Liver (tissue), 7 donors: ENCODE measurements at regions not wholly inside any gene's neighbourhood (a gene's known extent, or its start where the extent isn't known, plus 50 kb on each side); places are given as distances from the start of the nearest gene placed in this dataset.

Experiments used
- DNase-seq: peaks from one replicate; pipeline ENCODE4 v3.0.0-alpha.2; 2017; ENCODE audit warnings: low spot score
- H3K27ac ChIP-seq, 2 donors: one replicate each; pipeline ENCODE4 v1.7.0; 2013; ENCODE audit warnings: inconsistent platforms in 2 of 2, low read length in 2 of 2, control low read depth in 1 of 2, low read depth in 1 of 2, mild to moderate bottlenecking in 1 of 2
- H3K27me3 ChIP-seq, 4 donors: one replicate each; pipeline versions ENCODE4 v1.6.1 to v1.7.0; 2013; ENCODE audit warnings: low read length in 3 of 4, inconsistent platforms in 1 of 4, mild to moderate bottlenecking in 1 of 4, moderate library complexity in 1 of 4; ENCODE audit not compliant: control insufficient read depth in 4 of 4, insufficient read depth in 4 of 4
- H3K36me3 ChIP-seq, 4 donors: one replicate each; pipeline versions ENCODE4 v1.6.1 to v1.7.0; 2013; ENCODE audit warnings: low read length in 3 of 4, mild to moderate bottlenecking in 3 of 4, low read depth in 1 of 4, moderate library complexity in 1 of 4; ENCODE audit not compliant: control insufficient read depth in 4 of 4, insufficient read depth in 3 of 4
- H3K4me1 ChIP-seq, 4 donors: one replicate each; pipeline versions ENCODE4 v1.6.1 to v1.7.0; 2013; ENCODE audit warnings: low read length in 3 of 4, mild to moderate bottlenecking in 3 of 4, moderate library complexity in 1 of 4; ENCODE audit not compliant: control insufficient read depth in 4 of 4, insufficient read depth in 4 of 4
- H3K4me3 ChIP-seq, 3 donors: one replicate each; pipeline versions ENCODE4 v1.6.1 to v1.7.0; 2013; ENCODE audit warnings: low read length in 3 of 3, control low read depth in 1 of 3, low read depth in 1 of 3, mild to moderate bottlenecking in 1 of 3
- H3K9ac ChIP-seq, 2 donors: one replicate each; pipeline ENCODE4 v1.7.0; 2013; ENCODE audit warnings: low read length in 2 of 2, mild to moderate bottlenecking in 2 of 2, moderate library complexity in 2 of 2, control low read depth in 1 of 2, low read depth in 1 of 2
- H3K9me3 ChIP-seq, 4 donors: one replicate each; pipeline versions ENCODE4 v1.6.1 to v1.7.0; 2013; ENCODE audit warnings: low read length in 3 of 4; ENCODE audit not compliant: control insufficient read depth in 4 of 4
- ATF3 ChIP-seq: IDR thresholded peaks from 2 replicates; pipeline ENCODE4 v1.6.1; 2016; ENCODE audit warnings: antibody characterized with exemption
- EGR1 ChIP-seq, 2 donors: IDR thresholded peaks; 2 replicates each; pipeline ENCODE4 v1.6.1; 2016 to 2018; ENCODE audit warnings: antibody characterized with exemption in 2 of 2, low read depth in 2 of 2
- FOXA1 ChIP-seq: IDR thresholded peaks from 2 replicates; pipeline ENCODE4 v1.6.1; 2016; ENCODE audit warnings: antibody characterized with exemption
- FOXA2 ChIP-seq: IDR thresholded peaks from 2 replicates; pipeline ENCODE4 v1.6.1; 2016; ENCODE audit warnings: antibody characterized with exemption
- GABPA ChIP-seq, 2 donors: IDR thresholded peaks in 1 of 2; conservative IDR thresholded peaks in 1 of 2; 2 replicates each; pipeline ENCODE4 v1.6.1; 2016; ENCODE audit warnings: antibody characterized with exemption in 2 of 2, mild to moderate bottlenecking in 1 of 2, moderate library complexity in 1 of 2
- HNF4A ChIP-seq, 2 donors: conservative IDR thresholded peaks; 2 replicates each; pipeline ENCODE4 v1.6.1; 2016; ENCODE audit warnings: antibody characterized with exemption in 2 of 2, mild to moderate bottlenecking in 2 of 2
- HNF4G ChIP-seq: IDR thresholded peaks from 2 replicates; pipeline ENCODE4 v1.6.1; 2016; ENCODE audit warnings: antibody characterized with exemption
- JUND ChIP-seq, 2 donors: IDR thresholded peaks; 2 replicates each; pipeline ENCODE4 v1.6.1; 2016; ENCODE audit warnings: antibody characterized with exemption in 2 of 2
- NR2F2 ChIP-seq: IDR thresholded peaks from 2 replicates; pipeline ENCODE4 v1.6.1; 2016; ENCODE audit warnings: antibody characterized with exemption
- RAD21 ChIP-seq, 2 donors: IDR thresholded peaks; 2 replicates each; pipeline ENCODE4 v1.6.1; 2016; ENCODE audit warnings: antibody characterized with exemption in 2 of 2, mild to moderate bottlenecking in 2 of 2
- REST ChIP-seq: IDR thresholded peaks from 2 replicates; pipeline ENCODE4 v1.6.1; 2016; ENCODE audit warnings: antibody characterized with exemption, mild to moderate bottlenecking
- RXRA ChIP-seq, 2 donors: IDR thresholded peaks; 2 replicates each; pipeline ENCODE4 v1.6.1; 2017 to 2018; ENCODE audit warnings: antibody characterized with exemption in 2 of 2, mild to moderate bottlenecking in 1 of 2
- SP1 ChIP-seq: IDR thresholded peaks from 2 replicates; pipeline ENCODE4 v1.6.1; 2018; ENCODE audit warnings: antibody characterized with exemption, mild to moderate bottlenecking
- TAF1 ChIP-seq: conservative IDR thresholded peaks from 2 replicates; pipeline ENCODE4 v1.6.1; 2016; ENCODE audit warnings: antibody characterized with exemption, mild to moderate bottlenecking
- YY1 ChIP-seq: IDR thresholded peaks from 2 replicates; pipeline ENCODE4 v1.6.1; 2016; ENCODE audit warnings: antibody characterized with exemption, mild to moderate bottlenecking
- ZBTB33 ChIP-seq: IDR thresholded peaks from 2 replicates; pipeline ENCODE4 v1.6.1; 2016; ENCODE audit warnings: antibody characterized with exemption
- WGBS: extraction: QIAGEN DNeasy Blood & Tissue Kit; methylation state at CpG from one replicate; pipeline ENCODE4 v1.1.7; 2013; 5-methylcytosine and 5-hydroxymethylcytosine counted together
- donor health status: healthy.
- donor health status: healthy.
- donor health status: healthy.
- donor health status: healthy.

- no peak for DNase-seq
- Histone ChIP-seq H3K4me1 (no peaks in the 10 kb centered on the region), H3K9ac (no peak overlapping the region), H3K36me3 (no peaks in the 10 kb centered on the region), H3K27ac (no peak overlapping the region), H3K4me3 (no peak overlapping the region), H3K9me3 (no peaks in the 10 kb centered on the region), H3K27me3 (peaks cover 0 to 3% (median 0%) of the 10 kb centered on the region in 4 donors)
- TF ChIP-seq RXRA (IDR thresholded peaks at IDR 0.05): no peak
- WGBS: 63% methylated on average over 4 of the region's 4 CpGs
Observed at GRCh38 chr11:22479971-22480720, 142.0 kb downstream of the SLC17A6 start.

GRCh38 chr11:22479208-22479607 lies 141.0 kb downstream of the SLC17A6 start:
- no peak overlapping the region for H3K9ac ChIP-seq
- H3K9me3 ChIP-seq: no peaks in the 10 kb centered on the region
- no peaks in the 10 kb centered on the region for H3K4me1 ChIP-seq
- H3K27ac ChIP-seq: no peak overlapping the region
- H3K36me3 ChIP-seq: no peaks in the 10 kb centered on the region
- 88% methylated on average over 1 of the region's 1 CpG for WGBS
- TF ChIP-seq NR2F2 (no peak), RXRA (IDR thresholded peaks at IDR 0.05) (no peak), HNF4G (no peak)
- H3K27me3 ChIP-seq: peaks cover 0 to 3% (median 0%) of the 10 kb centered on the region in 4 donors
- no peak overlapping the region for H3K4me3 ChIP-seq
- DNase-seq: no peak

GRCh38 chr11:22478169-22478568 lies 140.0 kb downstream of the SLC17A6 start:
- DNase-seq: no peak
- TF ChIP-seq GABPA (IDR thresholded peaks at IDR 0.05 in 1 of 2, conservative IDR thresholded peaks at IDR 0.05 in 1 of 2) (no peak), NR2F2 (no peak), RAD21 (IDR thresholded peaks at IDR 0.05) (no peak), YY1 (no peak), RXRA (IDR thresholded peaks at IDR 0.05) (no peak), SP1 (no peak), EGR1 (IDR thresholded peaks at IDR 0.05; ENCODE audit: low read depth in 2 of 2) (no peak), FOXA2 (no peak), ZBTB33 (no peak), REST (no peak), HNF4G (no peak), FOXA1 (no peak), TAF1 (no peak), JUND (IDR thresholded peaks at IDR 0.05) (no peak), ATF3 (no peak), HNF4A (conservative IDR thresholded peaks at IDR 0.05) (no peak)
- no peaks in the 10 kb centered on the region for H3K4me1 ChIP-seq
- no peak overlapping the region for H3K4me3 ChIP-seq
- peaks cover 0 to 3% (median 0%) of the 10 kb centered on the region in 4 donors for H3K27me3 ChIP-seq
- no peaks in the 10 kb centered on the region for H3K36me3 ChIP-seq
- H3K9ac ChIP-seq: no peak overlapping the region
- WGBS: 79% methylated on average over 1 of the region's 1 CpG
- no peak overlapping the region for H3K27ac ChIP-seq
- H3K9me3 ChIP-seq: no peaks in the 10 kb centered on the region
